Ishikawa (cell line): ENCODE measurements at regions not wholly inside any gene's neighbourhood (a gene's known extent, or its start where the extent isn't known, plus 50 kb on each side); places are given as distances from the start of the nearest gene placed in this dataset.

Source experiments
- CEBPB ChIP-seq: IDR thresholded peaks from 2 replicates; pipeline ENCODE4 v1.6.1; 2012
- CREB1 ChIP-seq: IDR thresholded peaks from 2 replicates; pipeline ENCODE4 v1.6.1; 2012; ENCODE audit warnings: low read depth
- EGR1 ChIP-seq: IDR thresholded peaks from 2 replicates; pipeline ENCODE4 v1.6.1; 2012
- EP300 ChIP-seq: IDR thresholded peaks from 2 replicates; pipeline ENCODE4 v1.6.1; 2012; ENCODE audit warnings: borderline replicate concordance
- FOXM1 ChIP-seq: IDR thresholded peaks from 2 replicates; pipeline ENCODE4 v1.6.1; 2012; ENCODE audit warnings: low read depth, borderline replicate concordance
- MAX ChIP-seq: IDR thresholded peaks from 2 replicates; pipeline ENCODE4 v1.6.1; 2012
- NFIC ChIP-seq: IDR thresholded peaks from 2 replicates; pipeline ENCODE4 v1.6.1; 2012
- RAD21 ChIP-seq: IDR thresholded peaks from 2 replicates; pipeline ENCODE4 v1.6.1; 2012; ENCODE audit warnings: low read depth
- REST ChIP-seq: IDR thresholded peaks from 2 replicates; pipeline ENCODE4 v1.6.1; 2012; ENCODE audit warnings: low read depth, mild to moderate bottlenecking
- TAF1 ChIP-seq: IDR thresholded peaks from 2 replicates; pipeline ENCODE4 v1.6.1; 2012; ENCODE audit warnings: low read depth, mild to moderate bottlenecking
- TCF12 ChIP-seq: IDR thresholded peaks from 2 replicates; pipeline ENCODE4 v1.6.1; 2012; ENCODE audit warnings: low read depth
- TEAD4 ChIP-seq: IDR thresholded peaks from 2 replicates; pipeline ENCODE4 v1.6.1; 2012
- USF1 ChIP-seq: IDR thresholded peaks from 2 replicates; pipeline ENCODE4 v1.6.1; 2012
- YY1 ChIP-seq: IDR thresholded peaks from 2 replicates; pipeline ENCODE4 v1.6.1; 2012; ENCODE audit warnings: low read depth
- ZBTB7A ChIP-seq: IDR thresholded peaks from 2 replicates; pipeline ENCODE4 v1.6.1; 2012; ENCODE audit warnings: low read depth

GRCh38 chr5:58246461-58246944 is 213.4 kb downstream of the PLK2 start:
- no peak for TF ChIP-seq FOXM1
- TF ChIP-seq RAD21 = no peak
- no peak for TF ChIP-seq MAX
- TF ChIP-seq YY1 = no peak
- no peak for TF ChIP-seq CREB1
- no peak for TF ChIP-seq TAF1
- no peak for TF ChIP-seq EP300
- TF ChIP-seq USF1 = no peak
- no peak for TF ChIP-seq NFIC
- TF ChIP-seq ZBTB7A = no peak
- TF ChIP-seq REST = no peak

- TF ChIP-seq ZBTB7A = no peak
- no peak for TF ChIP-seq EGR1
- TF ChIP-seq RAD21 = no peak
- no peak for TF ChIP-seq TCF12
- TF ChIP-seq TAF1 = no peak
- TF ChIP-seq MAX = no peak
- no peak for TF ChIP-seq FOXM1
- TF ChIP-seq USF1 = no peak
- no peak for TF ChIP-seq REST
- no peak for TF ChIP-seq YY1
- no peak for TF ChIP-seq CREB1
- no peak for TF ChIP-seq TEAD4
- TF ChIP-seq CEBPB = no peak
- no peak for TF ChIP-seq EP300
- no peak for TF ChIP-seq NFIC
These were observed 214.4 kb downstream of the PLK2 start for GRCh38 chr5:58245476-58245840.

DNA sequence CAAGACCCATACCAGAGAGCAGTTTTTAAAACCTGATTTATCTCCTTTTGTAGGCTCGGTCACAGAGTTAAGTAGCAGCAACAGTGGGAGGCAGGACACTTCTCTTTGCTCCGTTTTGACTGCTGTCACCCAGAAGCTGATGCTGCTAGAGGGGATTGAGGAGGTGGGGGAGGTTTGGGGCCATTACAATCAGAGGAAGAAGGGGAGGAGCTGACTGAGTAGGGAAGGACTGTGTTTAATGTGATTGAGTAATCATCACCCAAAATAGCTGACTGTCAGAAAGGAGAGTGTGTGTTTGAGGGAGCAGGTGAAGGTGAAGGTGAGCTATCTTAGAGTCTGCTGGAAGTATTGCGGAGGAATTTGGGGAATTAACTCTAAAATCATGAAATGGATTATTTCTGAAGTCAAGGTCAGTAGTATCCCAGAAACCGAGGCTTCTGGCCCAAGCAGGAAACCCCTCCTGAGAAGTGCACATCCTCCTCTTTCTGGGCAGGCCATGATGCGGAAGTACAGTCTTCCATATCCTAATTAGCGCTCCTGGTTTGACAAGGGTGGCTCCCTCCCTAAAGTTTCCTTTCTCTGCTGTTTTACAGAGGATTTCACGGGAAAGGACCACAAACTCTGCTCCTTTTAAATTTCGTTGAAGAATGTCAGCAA is 214.9 kb downstream of the PLK2 start:
- TF ChIP-seq RAD21 (no peak), EGR1 (no peak)

GRCh38 chr5:58241389-58241788 is 218.5 kb downstream of the PLK2 start:
- TF ChIP-seq YY1 (no peak), CEBPB (no peak), RAD21 (no peak), FOXM1 (no peak), EP300 (no peak), MAX (no peak), TEAD4 (no peak), NFIC (no peak), REST (no peak), CREB1 (no peak)
